Stomach smooth muscle (tissue), 2 donors: ENCODE measurements at regions not wholly inside any gene's neighbourhood (a gene's known extent, or its start where the extent isn't known, plus 50 kb on each side); places are given as distances from the start of the nearest gene placed in this dataset.

ENCODE experiments used
- H3K27ac ChIP-seq: one replicate; pipeline ENCODE4 v1.7.0; 2013; ENCODE audit warnings: mild to moderate bottlenecking, low read length, inconsistent platforms
- H3K27me3 ChIP-seq, 2 donors: one replicate each; pipeline ENCODE4 v1.7.0; 2013; ENCODE audit warnings: low read length in 2 of 2; ENCODE audit not compliant: insufficient read depth in 2 of 2, control insufficient read depth in 1 of 2
- H3K36me3 ChIP-seq, 2 donors: one replicate each; pipeline ENCODE4 v1.7.0; 2013; ENCODE audit warnings: low read length in 2 of 2; ENCODE audit not compliant: control insufficient read depth in 2 of 2, insufficient read depth in 2 of 2
- H3K4me1 ChIP-seq: one replicate; pipeline ENCODE4 v1.7.0; 2013; ENCODE audit warnings: low read length; ENCODE audit not compliant: control insufficient read depth, insufficient read depth
- H3K4me3 ChIP-seq, 2 donors: one replicate each; pipeline ENCODE4 v1.7.0; 2013; ENCODE audit warnings: low read length in 2 of 2
- H3K9ac ChIP-seq, 2 donors: one replicate each; pipeline ENCODE4 v1.7.0; 2013; ENCODE audit warnings: low read length in 2 of 2, mild to moderate bottlenecking in 1 of 2
- H3K9me3 ChIP-seq, 2 donors: one replicate each; pipeline ENCODE4 v1.7.0; 2013; ENCODE audit warnings: low read length in 2 of 2; ENCODE audit not compliant: control insufficient read depth in 2 of 2
- donor health status: healthy.
- donor health status: Pancreatic carcinoma.

- Histone ChIP-seq H3K4me3 (no peak overlapping the region), H3K4me1 (no peaks in the 10 kb centered on the region), H3K27ac (no peak overlapping the region), H3K9me3 (peaks cover 3 to 6% of the 10 kb centered on the region in 2 donors), H3K36me3 (peaks cover 0 to 2% of the 10 kb centered on the region in 2 donors), H3K9ac (no peak overlapping the region), H3K27me3 (no peaks in the 10 kb centered on the region)
These were observed 59.8 kb upstream of the LGALSL start for GRCh38 chr2:64394153-64394552.

- Histone ChIP-seq H3K27me3 (no peaks in the 10 kb centered on the region), H3K27ac (no peak overlapping the region), H3K4me3 (no peak overlapping the region), H3K9me3 (peaks cover 3 to 4% of the 10 kb centered on the region in 2 donors), H3K36me3 (peaks cover 0 to 2% of the 10 kb centered on the region in 2 donors), H3K4me1 (no peaks in the 10 kb centered on the region), H3K9ac (no peak overlapping the region)
These were observed 58.0 kb upstream of the LGALSL start for GRCh38 chr2:64396001-64396400.

- H3K9me3 ChIP-seq = peaks cover 0 to 3% of the 10 kb centered on the region in 2 donors
- H3K9ac ChIP-seq = no peak overlapping the region
- H3K27me3 ChIP-seq = no peaks in the 10 kb centered on the region
These were observed 57.4 kb upstream of the LGALSL start for GRCh38 chr2:64396551-64396950.

GRCh38 chr2:64398516-64399129 is 55.3 kb upstream of the LGALSL start:
- Histone ChIP-seq H3K9me3 (no peaks in the 10 kb centered on the region), H3K9ac (no peak overlapping the region), H3K4me1 (peaks cover 5% of the 10 kb centered on the region), H3K27ac (no peak overlapping the region), H3K27me3 (no peaks in the 10 kb centered on the region), H3K36me3 (no peaks in the 10 kb centered on the region), H3K4me3 (no peak overlapping the region)

More at GRCh38 chr2:64396551-64396950, 57.4 kb upstream of the LGALSL start:
- H3K4me1 ChIP-seq = no peaks in the 10 kb centered on the region
- H3K36me3 ChIP-seq = peaks cover 0 to 2% of the 10 kb centered on the region in 2 donors
- no peak overlapping the region for H3K27ac ChIP-seq
- H3K4me3 ChIP-seq = no peak overlapping the region

GRCh38 chr2:64399521-64399920 is 54.4 kb upstream of the LGALSL start:
- Histone ChIP-seq H3K27ac (no peak overlapping the region), H3K4me1 (peaks cover 14% of the 10 kb centered on the region), H3K36me3 (no peaks in the 10 kb centered on the region)

GRCh38 chr2:64400105-64400728 is 53.7 kb upstream of the LGALSL start:
- H3K9ac ChIP-seq = no peak overlapping the region
- H3K4me3 ChIP-seq = no peak overlapping the region
- H3K4me1 ChIP-seq = peaks cover 18% of the 10 kb centered on the region
- no peaks in the 10 kb centered on the region for H3K9me3 ChIP-seq
- H3K27me3 ChIP-seq = no peaks in the 10 kb centered on the region
- no peak overlapping the region for H3K27ac ChIP-seq
- H3K36me3 ChIP-seq = no peaks in the 10 kb centered on the region

More at GRCh38 chr2:64399521-64399920, 54.4 kb upstream of the LGALSL start:
- no peak overlapping the region for H3K4me3 ChIP-seq
- H3K27me3 ChIP-seq = no peaks in the 10 kb centered on the region
- H3K9me3 ChIP-seq = no peaks in the 10 kb centered on the region
- no peak overlapping the region for H3K9ac ChIP-seq

DNA sequence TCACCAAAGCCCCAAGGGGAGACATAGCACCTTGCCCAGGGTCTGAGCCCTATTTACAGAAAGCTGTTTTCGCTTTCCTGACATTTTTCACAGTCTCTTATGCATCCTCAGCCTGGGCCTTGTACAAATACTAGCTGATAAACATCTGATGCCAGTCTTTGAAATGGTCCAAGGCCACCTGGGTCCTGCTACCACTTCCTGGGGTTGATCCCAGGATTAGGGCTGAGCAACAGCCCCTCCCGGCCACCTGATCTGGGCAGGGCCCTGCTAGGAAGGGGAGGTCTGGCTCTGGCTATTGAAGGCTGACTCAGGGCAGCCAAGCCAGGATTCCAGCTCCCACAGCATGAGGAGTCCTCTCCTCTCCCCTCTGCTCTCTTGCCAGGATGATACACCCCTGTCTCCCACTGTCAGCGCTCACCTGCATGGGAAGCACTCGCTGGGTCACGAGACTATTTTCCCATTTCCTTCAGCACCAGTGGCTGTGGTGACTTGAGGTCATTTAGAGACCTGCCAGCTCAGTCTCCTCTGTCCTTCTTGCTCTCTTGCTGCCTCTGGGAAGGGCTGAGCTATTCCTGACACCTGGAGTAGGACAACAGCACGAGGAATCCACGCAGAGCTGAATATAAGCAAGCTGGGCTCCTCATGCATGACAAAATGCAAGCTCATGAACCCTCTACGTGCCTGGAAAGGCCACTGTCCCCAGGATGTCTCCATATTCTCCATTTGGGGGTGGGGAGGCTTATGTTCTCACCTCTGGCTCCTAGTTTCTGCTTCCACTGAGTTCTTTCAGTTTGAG is 53.0 kb upstream of the LGALSL start:
- no peak overlapping the region for H3K27ac ChIP-seq

DNA sequence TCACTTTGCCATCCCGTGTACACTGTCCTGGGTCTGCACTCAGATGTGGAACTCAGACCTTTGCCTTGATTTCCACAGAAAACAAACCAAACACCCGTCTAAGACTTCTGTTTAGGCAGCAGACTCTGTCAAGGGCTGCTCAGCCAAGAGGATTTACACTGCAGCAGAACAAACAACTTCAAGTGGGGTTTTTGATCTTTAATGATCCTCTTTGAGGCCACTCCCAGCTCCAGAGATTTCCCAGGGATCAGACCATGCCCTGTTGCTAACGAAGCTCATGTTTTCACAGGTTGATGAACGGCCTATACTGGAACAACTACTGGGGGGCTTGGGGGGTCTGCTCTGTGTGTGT is 52.5 kb upstream of the LGALSL start:
- Histone ChIP-seq H3K27me3 (no peaks in the 10 kb centered on the region), H3K27ac (no peak overlapping the region), H3K4me1 (peaks cover 18% of the 10 kb centered on the region), H3K4me3 (no peak overlapping the region), H3K9ac (no peak overlapping the region), H3K36me3 (no peaks in the 10 kb centered on the region), H3K9me3 (no peaks in the 10 kb centered on the region)

More for the DNA sequence above, 53.0 kb upstream of the LGALSL start:
- H3K27me3 ChIP-seq = no peaks in the 10 kb centered on the region
- H3K4me1 ChIP-seq = peaks cover 18% of the 10 kb centered on the region
- no peak overlapping the region for H3K9ac ChIP-seq
- no peaks in the 10 kb centered on the region for H3K9me3 ChIP-seq
- H3K36me3 ChIP-seq = no peaks in the 10 kb centered on the region
- no peak overlapping the region for H3K4me3 ChIP-seq

DNA sequence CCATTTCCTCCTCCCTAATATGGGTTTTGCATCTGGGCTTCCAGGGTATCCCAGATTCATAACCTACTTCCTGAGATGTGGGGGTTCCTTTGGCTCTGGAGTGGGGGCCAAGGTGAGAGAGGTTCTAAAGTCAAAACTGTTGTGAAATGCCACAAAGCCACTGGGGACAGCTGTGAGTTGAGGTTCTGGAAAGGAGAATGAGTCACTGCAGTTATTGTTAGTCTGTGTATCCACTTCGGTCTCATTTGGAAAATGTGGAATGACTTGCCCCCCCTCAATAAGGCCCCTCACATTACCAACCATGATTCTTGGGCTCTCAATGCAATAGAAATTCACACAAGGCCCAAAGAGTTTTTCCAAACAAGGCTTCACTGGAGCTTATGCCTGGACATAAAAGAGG is 51.1 kb upstream of the LGALSL start:
- Histone ChIP-seq H3K4me1 (peaks cover 18% of the 10 kb centered on the region), H3K4me3 (no peak overlapping the region), H3K27ac (peak overlapping the region; percentile 78), H3K9ac (no peak overlapping the region), H3K9me3 (no peaks in the 10 kb centered on the region), H3K27me3 (no peaks in the 10 kb centered on the region), H3K36me3 (no peaks in the 10 kb centered on the region)

DNA sequence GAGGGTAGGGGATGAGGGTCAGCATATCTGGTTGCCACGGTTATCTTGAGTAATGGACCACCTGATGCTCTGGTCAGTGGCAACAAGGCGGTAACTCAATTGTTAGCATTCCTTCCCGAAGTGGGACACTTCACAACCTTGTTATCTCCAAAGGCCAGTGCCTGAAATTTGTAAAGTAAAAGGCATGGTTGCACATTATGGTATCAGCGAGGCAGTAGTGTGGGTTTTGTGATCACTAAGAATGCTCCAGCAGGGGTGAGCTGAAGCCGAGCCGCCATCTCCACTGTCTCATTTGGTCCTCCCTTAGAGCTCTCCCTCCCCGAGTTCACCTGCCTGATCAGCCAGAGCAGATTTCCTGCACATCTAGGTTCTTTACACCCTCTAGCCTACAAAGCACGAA is 50.5 kb upstream of the LGALSL start:
- H3K9ac ChIP-seq = peak overlapping the region in 1 of 2 donors; percentile 13

More for the DNA sequence above, 50.5 kb upstream of the LGALSL start:
- no peaks in the 10 kb centered on the region for H3K27me3 ChIP-seq
- peaks cover 18% of the 10 kb centered on the region for H3K4me1 ChIP-seq
- H3K36me3 ChIP-seq = no peaks in the 10 kb centered on the region
- H3K27ac ChIP-seq = peak overlapping the region; percentile 78
- peak overlapping the region in 1 of 2 donors; percentile 47 for H3K4me3 ChIP-seq
- no peaks in the 10 kb centered on the region for H3K9me3 ChIP-seq
